Loucy (cell line): ENCODE measurements at regions not wholly inside any gene's neighbourhood (a gene's known extent, or its start where the extent isn't known, plus 50 kb on each side); places are given as distances from the start of the nearest gene placed in this dataset.

Source experiments
- H2AFZ ChIP-seq: fragments of 200-600 bp; sonication (generic); 2 replicates; pipeline ENCODE4 v1.6.0; 2016; ENCODE audit warnings: antibody characterized with exemption, mild to moderate bottlenecking, low read length, moderate library complexity
- H3F3A ChIP-seq: fragments of 200-600 bp; 2 replicates; pipeline ENCODE4 v1.6.0; 2016; ENCODE audit warnings: antibody characterized with exemption, low read depth, mild to moderate bottlenecking
- H3K27me3 ChIP-seq: fragments of 200-600 bp; sonication (generic); 2 replicates; pipeline ENCODE4 v1.6.1; 2014; ENCODE audit warnings: low read length, mild to moderate bottlenecking; ENCODE audit not compliant: insufficient read depth, poor library complexity, severe bottlenecking
- H3K36me3 ChIP-seq: fragments of 200-600 bp; sonication (generic); 2 replicates; pipeline ENCODE4 v1.6.1; 2016; ENCODE audit warnings: low read length; ENCODE audit not compliant: insufficient read depth
- H3K4me1 ChIP-seq: fragments of 200-600 bp; sonication (generic); 2 replicates; pipeline ENCODE4 v1.5.1; 2014; ENCODE audit warnings: low read length, mild to moderate bottlenecking; ENCODE audit not compliant: insufficient read depth, poor library complexity, severe bottlenecking
- H3K4me2 ChIP-seq: fragments of 200-600 bp; sonication (generic); 2 replicates; pipeline ENCODE4 v1.6.0; 2014; ENCODE audit warnings: antibody characterized with exemption, low read length, low read depth, mild to moderate bottlenecking; ENCODE audit not compliant: poor library complexity, severe bottlenecking
- H3K4me3 ChIP-seq: fragments of 200-600 bp; sonication (generic); 2 replicates; pipeline ENCODE4 v1.5.1; 2014; ENCODE audit warnings: low read length, mild to moderate bottlenecking, mixed read lengths; ENCODE audit not compliant: poor library complexity, severe bottlenecking
- H3K79me2 ChIP-seq: fragments of 200-600 bp; sonication (generic); 2 replicates; pipeline ENCODE4 v1.6.1; 2014; ENCODE audit warnings: low read length; ENCODE audit not compliant: insufficient read depth
- H3K9ac ChIP-seq: fragments of 200-600 bp; sonication (generic); 2 replicates; pipeline ENCODE4 v1.6.0; 2014; ENCODE audit warnings: mild to moderate bottlenecking, low read depth, low read length, moderate library complexity; ENCODE audit not compliant: poor library complexity, severe bottlenecking
- H3K9me2 ChIP-seq: fragments of 200-600 bp; sonication (generic); replicated peaks from 2 replicates; pipeline ENCODE4 v1.6.1; 2016; ENCODE audit warnings: low read depth, low read length, mixed read lengths
- H3K9me3 ChIP-seq: fragments of 200-600 bp; sonication (generic); 2 replicates; pipeline ENCODE4 v1.6.1; 2014; ENCODE audit warnings: mild to moderate bottlenecking, antibody characterized with exemption, low read length, low read depth; ENCODE audit not compliant: insufficient read depth
- H4K20me1 ChIP-seq: fragments of 200-600 bp; sonication (generic); 2 replicates; pipeline ENCODE4 v1.6.0; 2014; ENCODE audit warnings: antibody characterized with exemption, low read length, mild to moderate bottlenecking; ENCODE audit not compliant: insufficient read depth, poor library complexity, severe bottlenecking
- CTCF ChIP-seq: fragments of 200-600 bp; sonication (generic); conservative IDR thresholded peaks from 2 replicates; pipeline ENCODE4 v1.5.1; 2014; ENCODE audit warnings: mild to moderate bottlenecking, antibody characterized with exemption, low read length
- EZH2phosphoT487 ChIP-seq: fragments of 200-600 bp; IDR thresholded peaks from 2 replicates; pipeline ENCODE4 v1.6.1; 2018; ENCODE audit warnings: antibody characterized with exemption, mild to moderate bottlenecking, moderate library complexity, borderline replicate concordance

GRCh38 chr1:22216210-22216883, 73.5 kb upstream of the WNT4 start:
- no peak overlapping the region for H3K9ac ChIP-seq
- H3K4me3 ChIP-seq = no peak overlapping the region
- no peaks in the 10 kb centered on the region for H3K27me3 ChIP-seq
- H4K20me1 ChIP-seq = no peaks in the 10 kb centered on the region
- no peaks in the 10 kb centered on the region for H3K36me3 ChIP-seq
- TF ChIP-seq CTCF (no peak), EZH2phosphoT487 (no peak)
- no peaks in the 10 kb centered on the region for H3K4me1 ChIP-seq
- no peak overlapping the region for H3K4me2 ChIP-seq
- no peak overlapping the region for H2AFZ ChIP-seq
- no peaks in the 10 kb centered on the region for H3K79me2 ChIP-seq
- H3K9me3 ChIP-seq = no peaks in the 10 kb centered on the region
- H3F3A ChIP-seq = no peaks in the 10 kb centered on the region
- no peaks in the 10 kb centered on the region for H3K9me2 ChIP-seq

GRCh38 chr1:22216966-22217365, 74.1 kb upstream of the WNT4 start:
- Histone ChIP-seq H3K4me1 (no peaks in the 10 kb centered on the region), H3K27me3 (no peaks in the 10 kb centered on the region), H3K79me2 (no peaks in the 10 kb centered on the region), H3K4me2 (no peak overlapping the region), H3F3A (no peaks in the 10 kb centered on the region), H3K9me2 (no peaks in the 10 kb centered on the region), H3K4me3 (no peak overlapping the region), H3K36me3 (no peaks in the 10 kb centered on the region), H3K9ac (no peak overlapping the region), H2AFZ (no peak overlapping the region), H3K9me3 (no peaks in the 10 kb centered on the region), H4K20me1 (no peaks in the 10 kb centered on the region)
- no peak for TF ChIP-seq EZH2phosphoT487
- no peak for TF ChIP-seq CTCF

GRCh38 chr1:22217811-22218460, 75.0 kb upstream of the WNT4 start:
- TF ChIP-seq CTCF = no peak
- TF ChIP-seq EZH2phosphoT487 = no peak

More at GRCh38 chr1:22217811-22218460, 75.0 kb upstream of the WNT4 start:
- H3K79me2 ChIP-seq = no peaks in the 10 kb centered on the region
- H4K20me1 ChIP-seq = no peaks in the 10 kb centered on the region
- no peak overlapping the region for H3K4me2 ChIP-seq
- no peaks in the 10 kb centered on the region for H3K9me2 ChIP-seq
- H3K4me3 ChIP-seq = no peak overlapping the region
- H2AFZ ChIP-seq = no peak overlapping the region
- H3F3A ChIP-seq = no peaks in the 10 kb centered on the region
- H3K9ac ChIP-seq = no peak overlapping the region
- no peaks in the 10 kb centered on the region for H3K27me3 ChIP-seq
- no peaks in the 10 kb centered on the region for H3K36me3 ChIP-seq
- H3K4me1 ChIP-seq = no peaks in the 10 kb centered on the region
- H3K9me3 ChIP-seq = no peaks in the 10 kb centered on the region
